ENCODE measurements at regions not wholly inside any gene's neighbourhood (a gene's known extent, or its start where the extent isn't known, plus 50 kb on each side); places are given as distances from the start of the nearest gene placed in this dataset.

DNA sequence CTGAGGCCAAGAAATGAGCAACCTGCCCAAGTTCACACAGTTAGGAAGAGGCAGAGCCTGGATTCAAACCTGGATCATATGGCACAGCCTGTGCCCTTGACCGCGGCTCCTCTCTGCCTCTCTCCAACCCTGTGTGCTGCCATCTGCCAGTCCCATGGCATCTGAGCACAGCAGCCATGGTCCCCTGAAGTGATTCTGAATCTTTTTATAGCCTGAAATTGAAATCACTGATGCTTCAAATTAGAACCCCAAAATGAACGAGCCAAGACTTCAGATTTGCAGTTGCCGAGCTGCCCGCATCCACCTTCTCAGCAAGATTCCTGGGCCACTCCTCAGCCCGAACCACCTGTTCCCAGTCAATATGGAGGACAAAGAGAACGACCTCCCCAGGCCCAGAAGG is 252.7 kb downstream of the CTTN start (continued):
- TF ChIP-seq CBX8 (IDR thresholded peaks at IDR 0.05; ENCODE audit: borderline replicate concordance, extremely low read depth, low read depth, low read length, poor library complexity, severe bottlenecking): no peak
- no peak for TF ChIP-seq BHLHE40 (IDR thresholded peaks at IDR 0.05; ENCODE audit: low read length)
- TF ChIP-seq, protein P1, sequence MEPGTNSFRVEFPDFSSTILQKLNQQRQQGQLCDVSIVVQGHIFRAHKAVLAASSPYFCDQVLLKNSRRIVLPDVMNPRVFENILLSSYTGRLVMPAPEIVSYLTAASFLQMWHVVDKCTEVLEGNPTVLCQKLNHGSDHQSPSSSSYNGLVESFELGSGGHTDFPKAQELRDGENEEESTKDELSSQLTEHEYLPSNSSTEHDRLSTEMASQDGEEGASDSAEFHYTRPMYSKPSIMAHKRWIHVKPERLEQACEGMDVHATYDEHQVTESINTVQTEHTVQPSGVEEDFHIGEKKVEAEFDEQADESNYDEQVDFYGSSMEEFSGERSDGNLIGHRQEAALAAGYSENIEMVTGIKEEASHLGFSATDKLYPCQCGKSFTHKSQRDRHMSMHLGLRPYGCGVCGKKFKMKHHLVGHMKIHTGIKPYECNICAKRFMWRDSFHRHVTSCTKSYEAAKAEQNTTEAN (CRISPR knock-in tag; IDR thresholded peaks at IDR 0.05): no peak
- no peak for TF ChIP-seq ZNF232 (CRISPR knock-in tag; IDR thresholded peaks at IDR 0.05)

DNA sequence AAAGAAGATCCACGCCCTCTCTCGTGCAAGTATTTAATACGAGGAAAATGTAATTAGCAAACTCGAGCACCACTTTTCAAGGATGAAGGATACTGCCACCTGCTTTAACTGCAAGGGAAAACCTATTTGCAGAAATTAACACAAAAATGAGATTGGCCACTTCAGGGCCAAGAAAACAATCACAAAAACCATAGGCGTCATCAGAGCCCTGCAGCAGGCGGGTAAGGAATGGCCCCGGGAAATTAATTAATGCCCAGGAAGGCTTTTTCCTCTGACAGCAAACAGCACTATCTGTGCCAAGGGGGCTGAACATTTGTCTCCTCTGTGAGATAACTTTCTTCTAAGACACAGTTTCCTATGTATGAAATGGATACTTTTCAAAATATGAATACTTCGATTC is 255.7 kb downstream of the CTTN start:
- no peak for DNase-seq (ENCODE audit: extremely low read depth in 1 of 4, low spot score in 3 of 4)
- no peak for ATAC-seq
- no peak for TF ChIP-seq GATAD2B (IDR thresholded peaks at IDR 0.05; ENCODE audit: borderline replicate concordance)
- no peak for TF ChIP-seq CHCHD3 (CRISPR knock-in tag; IDR thresholded peaks at IDR 0.05)
- TF ChIP-seq ZNF140 (CRISPR knock-in tag; IDR thresholded peaks at IDR 0.05): no peak
- no peaks in the 10 kb centered on the region for H3K36me3 ChIP-seq (ENCODE audit: control insufficient read depth, insufficient read depth, low read length)
- peaks cover 2 to 32% of the 10 kb centered on the region in 2 experiments; a peak in 3 of 5 replicates for H3K27me3 ChIP-seq (ENCODE audit: control insufficient read depth in 2 of 2, insufficient read depth in 2 of 2, low read length in 2 of 2)
- no peak overlapping the region for H3K4me2 ChIP-seq (ENCODE audit: insufficient read depth, low read length)
- FAIRE-seq: no peak
- no peak overlapping the region for H2AFZ ChIP-seq (ENCODE audit: low read depth, low read length)
- BruUV-seq (replicated peaks): no TSS peak
- ChIA-PET CTCF (ENCODE audit: low intra/inter-chr PET ratio) (no interaction called here), POLR2A (interaction anchor here (0.6 to 1.3 kb wide), 2 partner anchors 11 to 20 kb away, joined by 3 read pairs; no protein-coding TSS in a partner anchor)
- H3K9me1 ChIP-seq (ENCODE audit: control insufficient read depth, insufficient read depth, low read length): no peaks in the 10 kb centered on the region
- no peaks in the 10 kb centered on the region for H3K4me1 ChIP-seq (replicated peaks in 1 of 2; ENCODE audit: control insufficient read depth in 2 of 2, insufficient read depth in 2 of 2, low read length in 2 of 2)
- in situ Hi-C loops (cut with MboI): no loop called here
- no peak overlapping the region for H3K9ac ChIP-seq (ENCODE audit: insufficient read depth in 1 of 2, low read depth in 2 of 2, low read length in 2 of 2)
- H3K79me2 ChIP-seq (ENCODE audit: control insufficient read depth, insufficient read depth, low read length): no peaks in the 10 kb centered on the region
- intact Hi-C loops (cut with micrococcal nuclease): no loop called here
- 0% methylated on average over 8 of the region's 8 CpGs for WGBS (ENCODE audit: insufficient coverage, low coverage, missing lambda C conversion rate)
- no peak overlapping the region for H3K4me3 ChIP-seq
- peaks cover 4% of the 10 kb centered on the region; the same call in 1 of the 2 replicates for H4K20me1 ChIP-seq (replicated peaks; ENCODE audit: control insufficient read depth, insufficient read depth, low read length)
- H3K9me3 ChIP-seq (replicated peaks; ENCODE audit: control insufficient read depth, insufficient read depth, low read depth, low read length): no peaks in the 10 kb centered on the region
- no peak overlapping the region for H3K27ac ChIP-seq (ENCODE audit: extremely low read depth, low read depth, low read length)

Measured in K562 (cell line).